ENCODE measurements at regions not wholly inside any gene's neighbourhood (a gene's known extent, or its start where the extent isn't known, plus 50 kb on each side); places are given as distances from the start of the nearest gene placed in this dataset.

- TF ChIP-seq, protein P1, sequence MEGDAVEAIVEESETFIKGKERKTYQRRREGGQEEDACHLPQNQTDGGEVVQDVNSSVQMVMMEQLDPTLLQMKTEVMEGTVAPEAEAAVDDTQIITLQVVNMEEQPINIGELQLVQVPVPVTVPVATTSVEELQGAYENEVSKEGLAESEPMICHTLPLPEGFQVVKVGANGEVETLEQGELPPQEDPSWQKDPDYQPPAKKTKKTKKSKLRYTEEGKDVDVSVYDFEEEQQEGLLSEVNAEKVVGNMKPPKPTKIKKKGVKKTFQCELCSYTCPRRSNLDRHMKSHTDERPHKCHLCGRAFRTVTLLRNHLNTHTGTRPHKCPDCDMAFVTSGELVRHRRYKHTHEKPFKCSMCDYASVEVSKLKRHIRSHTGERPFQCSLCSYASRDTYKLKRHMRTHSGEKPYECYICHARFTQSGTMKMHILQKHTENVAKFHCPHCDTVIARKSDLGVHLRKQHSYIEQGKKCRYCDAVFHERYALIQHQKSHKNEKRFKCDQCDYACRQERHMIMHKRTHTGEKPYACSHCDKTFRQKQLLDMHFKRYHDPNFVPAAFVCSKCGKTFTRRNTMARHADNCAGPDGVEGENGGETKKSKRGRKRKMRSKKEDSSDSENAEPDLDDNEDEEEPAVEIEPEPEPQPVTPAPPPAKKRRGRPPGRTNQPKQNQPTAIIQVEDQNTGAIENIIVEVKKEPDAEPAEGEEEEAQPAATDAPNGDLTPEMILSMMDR (IDR thresholded peaks at IDR 0.05), result no peak
- TF ChIP-seq POLR2A (IDR thresholded peaks at IDR 0.05), result no peak
Observed at GRCh38 chr4:67344594-67345380, 200.5 kb downstream of the CENPC start.
